Calu3 (cell line): ENCODE measurements at regions not wholly inside any gene's neighbourhood (a gene's known extent, or its start where the extent isn't known, plus 50 kb on each side); places are given as distances from the start of the nearest gene placed in this dataset.
"Not testable (repeated sequence)": the region's sequence is repeated elsewhere in the genome, so short reads cannot be mapped to it uniquely, and the experiment has no call there.

Experiments
- BruUV-seq: library from RNA; stranded (reverse); fragments of 400-500 nt; replicated peaks from 2 replicates; lab custom pipeline; 2021; lab: Mats Ljungman, UMichigan
- CTCF ChIA-PET: fragments of 300-600 bp; sonication (Branson Sonifier 250); formaldehyde crosslinking; loops from one replicate; lab custom pipeline; 2022; ENCODE audit warnings: antibody characterized with exemption; lab: Charles Lee
- DNase-seq: peaks from one replicate; pipeline ENCODE4 v3.0.0; 2022
- H3K27ac Mint-ChIP-seq: one replicate; pipeline ENCODE4 v1.8.0; 2022; ENCODE audit warnings: mixed read lengths; ENCODE audit not compliant: unreplicated experiment
- H3K27me3 Mint-ChIP-seq: one replicate; pipeline ENCODE4 v1.8.0; 2022; ENCODE audit warnings: mixed read lengths; ENCODE audit not compliant: unreplicated experiment
- H3K36me3 Mint-ChIP-seq: one replicate; pipeline ENCODE4 v1.8.0; 2022; ENCODE audit warnings: mild to moderate bottlenecking, moderate library complexity, mixed read lengths; ENCODE audit not compliant: insufficient read depth, unreplicated experiment
- H3K4me1 Mint-ChIP-seq: one replicate; pipeline ENCODE4 v1.8.0; 2022; ENCODE audit warnings: mild to moderate bottlenecking, low read depth, mixed read lengths; ENCODE audit not compliant: unreplicated experiment
- H3K4me3 Mint-ChIP-seq: one replicate; pipeline ENCODE4 v1.8.0; 2022; ENCODE audit warnings: mild to moderate bottlenecking, low read depth, moderate library complexity, mixed read lengths; ENCODE audit not compliant: unreplicated experiment
- H3K9me3 Mint-ChIP-seq: one replicate; pipeline ENCODE4 v1.8.0; 2022; ENCODE audit warnings: low read depth, mixed read lengths; ENCODE audit not compliant: unreplicated experiment
- intact Hi-C: fragments of 100-400 bp; cut with micrococcal nuclease; formaldehyde crosslinking; loops from one replicate; pipeline ENCODE4 v1.10.0; 2022; ENCODE audit not compliant: unreplicated experiment
- TF ChIP-seq, protein P1 (sequence below): fragments of 200-600 bp; IDR thresholded peaks from one replicate; pipeline ENCODE4 v1.8.0; 2022; ENCODE audit warnings: antibody characterized with exemption; ENCODE audit not compliant: unreplicated experiment

DNA sequence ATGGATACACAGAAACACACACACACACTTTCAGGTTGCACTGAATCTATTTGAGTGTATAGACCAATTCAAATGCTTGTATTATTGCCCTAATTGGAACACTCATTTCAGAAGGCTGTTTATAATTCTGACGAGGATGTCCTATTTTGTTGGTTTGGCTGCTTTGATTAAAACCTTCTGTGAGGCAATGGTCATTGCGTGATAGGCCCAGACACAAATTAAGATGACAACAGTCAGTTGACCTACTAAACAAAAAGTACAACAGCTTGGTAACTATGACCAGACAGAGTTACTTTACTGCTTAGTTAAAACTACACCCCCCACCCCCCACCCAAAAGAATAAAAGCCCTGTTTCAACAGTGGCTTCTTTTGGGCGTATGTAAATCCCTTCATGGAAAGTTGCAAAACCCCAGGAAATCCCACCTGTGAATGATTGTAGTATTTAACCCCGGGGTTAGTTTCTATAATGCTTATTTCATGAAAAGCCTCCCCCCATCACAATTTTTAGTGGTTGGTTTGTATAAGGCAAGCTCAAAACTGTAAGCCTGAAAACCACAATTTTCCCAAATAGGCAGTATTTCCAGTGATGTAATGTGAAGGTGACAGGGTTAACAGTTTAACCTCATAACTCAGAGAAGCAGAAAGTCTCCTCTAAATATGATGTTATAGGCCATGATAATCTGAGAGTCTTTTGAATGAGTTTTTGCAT lies 340.8 kb downstream of the FGF10 start:
- H3K9me3 Mint-ChIP-seq, result peaks cover 6% of the 10 kb centered on the region
- H3K4me1 Mint-ChIP-seq, result no peaks in the 10 kb centered on the region
- CTCF ChIA-PET, result no interaction called here
- no peak overlapping the region for H3K27ac Mint-ChIP-seq
- TF ChIP-seq, protein P1, sequence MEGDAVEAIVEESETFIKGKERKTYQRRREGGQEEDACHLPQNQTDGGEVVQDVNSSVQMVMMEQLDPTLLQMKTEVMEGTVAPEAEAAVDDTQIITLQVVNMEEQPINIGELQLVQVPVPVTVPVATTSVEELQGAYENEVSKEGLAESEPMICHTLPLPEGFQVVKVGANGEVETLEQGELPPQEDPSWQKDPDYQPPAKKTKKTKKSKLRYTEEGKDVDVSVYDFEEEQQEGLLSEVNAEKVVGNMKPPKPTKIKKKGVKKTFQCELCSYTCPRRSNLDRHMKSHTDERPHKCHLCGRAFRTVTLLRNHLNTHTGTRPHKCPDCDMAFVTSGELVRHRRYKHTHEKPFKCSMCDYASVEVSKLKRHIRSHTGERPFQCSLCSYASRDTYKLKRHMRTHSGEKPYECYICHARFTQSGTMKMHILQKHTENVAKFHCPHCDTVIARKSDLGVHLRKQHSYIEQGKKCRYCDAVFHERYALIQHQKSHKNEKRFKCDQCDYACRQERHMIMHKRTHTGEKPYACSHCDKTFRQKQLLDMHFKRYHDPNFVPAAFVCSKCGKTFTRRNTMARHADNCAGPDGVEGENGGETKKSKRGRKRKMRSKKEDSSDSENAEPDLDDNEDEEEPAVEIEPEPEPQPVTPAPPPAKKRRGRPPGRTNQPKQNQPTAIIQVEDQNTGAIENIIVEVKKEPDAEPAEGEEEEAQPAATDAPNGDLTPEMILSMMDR, result no peak
- no TSS peak for BruUV-seq
- intact Hi-C loops, result no loop called here
- DNase-seq, result no peak
- H3K4me3 Mint-ChIP-seq, result no peak overlapping the region
- no peaks in the 10 kb centered on the region for H3K36me3 Mint-ChIP-seq
- no peaks in the 10 kb centered on the region for H3K27me3 Mint-ChIP-seq

DNA sequence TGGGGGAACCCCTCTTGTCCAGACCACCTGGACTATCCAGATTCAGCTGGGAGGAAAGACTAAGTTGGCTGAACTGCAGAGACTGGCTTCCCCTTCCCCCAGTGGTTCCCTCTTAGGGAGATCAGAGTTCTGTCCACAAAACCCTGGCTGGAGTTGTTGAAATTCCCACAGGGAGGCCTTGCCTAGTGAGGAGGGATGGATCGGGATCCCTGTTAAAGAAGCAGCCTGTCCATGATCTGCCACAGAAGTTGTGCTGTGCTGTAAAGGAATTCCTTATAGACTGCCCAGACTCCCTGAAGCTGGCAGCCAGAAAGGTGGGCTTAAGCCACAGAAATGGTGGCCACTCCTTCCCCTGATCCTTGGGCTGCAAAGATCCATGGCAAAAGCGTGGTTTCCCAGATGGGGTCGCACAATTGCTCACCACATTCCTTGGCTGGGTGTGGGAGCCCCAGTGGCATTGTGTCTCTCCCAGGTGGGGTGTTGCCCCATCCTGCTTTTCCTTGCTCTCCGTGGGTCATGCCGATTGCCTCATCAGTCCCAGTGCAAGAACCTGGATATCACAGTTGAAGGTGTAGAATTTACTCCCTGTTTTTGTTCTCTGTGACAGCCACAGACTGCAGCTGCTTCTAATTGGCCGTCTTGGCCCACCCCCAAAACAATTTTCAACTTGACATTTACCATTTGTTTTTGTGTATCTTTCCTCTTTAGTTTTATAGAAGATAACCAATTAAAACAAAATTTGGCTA lies 342.4 kb downstream of the FGF10 start:
- no TSS peak for BruUV-seq
- CTCF ChIA-PET, result no interaction called here
- DNase-seq, result no peak
- Mint-ChIP-seq H3K27me3 (no peaks in the 10 kb centered on the region), H3K27ac (no peak overlapping the region), H3K9me3 (peaks cover 6% of the 10 kb centered on the region), H3K36me3 (no peaks in the 10 kb centered on the region), H3K4me3 (no peak overlapping the region), H3K4me1 (no peaks in the 10 kb centered on the region)
- intact Hi-C loops, result no loop called here
- TF ChIP-seq, protein P1, result no peak

DNA sequence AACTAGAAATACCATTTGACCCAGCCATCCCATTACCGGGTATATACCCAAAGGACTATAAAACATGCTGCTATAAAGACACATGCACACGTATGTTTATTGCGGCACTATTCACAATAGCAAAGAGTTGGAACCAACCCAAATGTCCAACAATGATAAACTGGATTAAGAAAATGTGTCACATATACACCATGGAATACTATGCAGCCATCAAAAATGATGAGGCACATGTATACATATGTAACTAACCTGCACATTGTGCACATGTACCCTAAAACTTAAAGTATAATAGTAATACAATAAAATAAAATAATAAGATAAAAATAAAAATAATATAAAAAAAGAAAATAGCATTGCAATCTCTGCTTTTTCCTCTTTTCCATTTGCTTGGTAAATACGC lies 344.7 kb downstream of the FGF10 start:
- H3K27ac Mint-ChIP-seq, H3K4me3 Mint-ChIP-seq, H3K36me3 Mint-ChIP-seq, DNase-seq, H3K9me3 Mint-ChIP-seq, intact Hi-C loops, H3K4me1 Mint-ChIP-seq, BruUV-seq, CTCF ChIA-PET, H3K27me3 Mint-ChIP-seq: not testable (repeated sequence)

DNA sequence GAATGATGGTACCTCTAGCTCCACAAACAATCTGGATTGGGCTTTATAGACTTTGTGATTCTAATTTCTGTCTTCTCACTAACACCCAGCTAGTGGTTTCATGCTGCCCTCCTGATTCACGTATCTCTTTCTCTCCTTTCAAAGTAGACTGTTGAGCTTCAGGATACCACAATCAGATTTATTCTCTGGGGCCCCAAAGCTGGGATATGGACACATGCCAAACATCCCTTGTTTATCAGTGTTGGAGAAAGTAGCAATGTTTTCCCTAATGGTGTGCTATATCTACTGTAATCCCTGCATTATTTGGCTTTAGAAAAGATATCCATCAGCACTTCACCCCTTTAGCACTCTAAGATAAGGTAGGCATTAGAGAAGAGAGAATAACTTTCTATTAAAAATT lies 361.0 kb downstream of the FGF10 start:
- no peaks in the 10 kb centered on the region for H3K27me3 Mint-ChIP-seq
- H3K4me1 Mint-ChIP-seq, result no peaks in the 10 kb centered on the region
- BruUV-seq, result no TSS peak
- TF ChIP-seq, protein P1, result no peak
- DNase-seq, result no peak
- H3K36me3 Mint-ChIP-seq, result no peaks in the 10 kb centered on the region
- intact Hi-C loops, result no loop called here
- CTCF ChIA-PET, result no interaction called here
- H3K27ac Mint-ChIP-seq, result no peak overlapping the region
- no peak overlapping the region for H3K4me3 Mint-ChIP-seq
- H3K9me3 Mint-ChIP-seq, result no peaks in the 10 kb centered on the region

DNA sequence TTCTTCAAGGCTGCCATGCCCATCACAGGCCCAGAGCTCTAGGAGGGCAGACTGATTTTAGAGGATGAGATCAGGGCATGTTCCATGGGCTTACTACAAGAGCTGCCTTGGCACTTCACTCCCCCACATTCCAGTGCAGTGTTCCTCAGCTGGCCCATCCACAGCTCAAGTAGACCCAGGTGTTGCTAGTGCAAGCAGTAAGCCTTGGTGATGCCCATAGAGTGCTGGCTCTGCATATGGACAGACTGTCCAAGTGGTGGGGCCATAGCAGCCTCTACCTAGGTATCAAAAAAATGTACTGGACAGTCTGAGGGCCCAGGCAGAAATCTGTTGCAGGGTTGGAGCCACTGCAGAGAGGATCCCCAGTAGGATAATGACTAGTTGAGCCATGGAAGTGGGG lies 366.6 kb downstream of the FGF10 start:
- DNase-seq, result no peak
- Mint-ChIP-seq H3K36me3 (no peaks in the 10 kb centered on the region), H3K27ac (no peak overlapping the region), H3K27me3 (no peaks in the 10 kb centered on the region), H3K4me1 (no peaks in the 10 kb centered on the region), H3K9me3 (peaks cover 3% of the 10 kb centered on the region), H3K4me3 (no peak overlapping the region)
- intact Hi-C loops, result no loop called here
- TF ChIP-seq, protein P1, result no peak
- CTCF ChIA-PET, result interaction anchor here (0.8 kb wide), 1 partner anchor 310 kb away, joined by 3 read pairs; no protein-coding TSS in a partner anchor
- BruUV-seq, result no TSS peak
